Activated naive CD8-positive, alpha-beta T cell (primary cell): ENCODE measurements at regions not wholly inside any gene's neighbourhood (a gene's known extent, or its start where the extent isn't known, plus 50 kb on each side); places are given as distances from the start of the nearest gene placed in this dataset.
"Not testable (repeated sequence)": the region's sequence is repeated elsewhere in the genome, so short reads cannot be mapped to it uniquely, and the experiment has no call there.

Source experiments
- H3K27ac Mint-ChIP-seq: one replicate; pipeline ENCODE4 v1.8.0; 2021; ENCODE audit warnings: mixed read lengths
- H3K27me3 Mint-ChIP-seq: one replicate; pipeline ENCODE4 v1.8.0; 2021; ENCODE audit warnings: mixed read lengths
- H3K36me3 Mint-ChIP-seq: one replicate; pipeline ENCODE4 v1.8.0; 2021; ENCODE audit warnings: mixed read lengths
- H3K4me1 Mint-ChIP-seq: one replicate; pipeline ENCODE4 v1.8.0; 2021; ENCODE audit warnings: low read depth, mixed read lengths
- H3K4me3 Mint-ChIP-seq: one replicate; pipeline ENCODE4 v1.8.0; 2021; ENCODE audit warnings: mild to moderate bottlenecking, mixed read lengths
- H3K9me3 Mint-ChIP-seq: one replicate; pipeline ENCODE4 v1.8.0; 2021; ENCODE audit warnings: low read depth, mixed read lengths

DNA sequence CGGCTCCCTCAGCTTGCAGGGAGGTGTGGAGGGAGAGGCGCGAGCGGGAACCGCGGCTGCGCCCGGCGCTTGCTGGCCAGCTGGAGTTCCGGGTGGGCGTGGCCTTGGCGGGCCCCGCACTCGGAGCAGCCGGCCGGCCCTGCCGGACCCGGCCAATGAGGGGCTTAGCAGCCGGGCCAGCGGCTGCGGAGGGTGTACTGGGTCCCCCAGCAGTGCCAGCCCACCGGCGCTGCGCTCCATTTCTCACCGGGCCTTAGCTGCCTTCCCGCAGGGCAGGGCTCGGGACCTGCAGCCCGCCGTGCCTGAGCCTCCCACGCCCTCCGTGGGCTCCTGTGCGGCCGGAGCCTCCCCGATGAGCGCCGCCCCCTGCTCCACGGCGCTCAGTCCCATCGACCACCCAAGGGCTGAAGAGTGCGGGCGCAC is 206.0 kb downstream of the ZWINT start:
- not testable (repeated sequence) for H3K27me3 Mint-ChIP-seq, H3K36me3 Mint-ChIP-seq, H3K9me3 Mint-ChIP-seq, H3K27ac Mint-ChIP-seq, H3K4me1 Mint-ChIP-seq, H3K4me3 Mint-ChIP-seq

DNA sequence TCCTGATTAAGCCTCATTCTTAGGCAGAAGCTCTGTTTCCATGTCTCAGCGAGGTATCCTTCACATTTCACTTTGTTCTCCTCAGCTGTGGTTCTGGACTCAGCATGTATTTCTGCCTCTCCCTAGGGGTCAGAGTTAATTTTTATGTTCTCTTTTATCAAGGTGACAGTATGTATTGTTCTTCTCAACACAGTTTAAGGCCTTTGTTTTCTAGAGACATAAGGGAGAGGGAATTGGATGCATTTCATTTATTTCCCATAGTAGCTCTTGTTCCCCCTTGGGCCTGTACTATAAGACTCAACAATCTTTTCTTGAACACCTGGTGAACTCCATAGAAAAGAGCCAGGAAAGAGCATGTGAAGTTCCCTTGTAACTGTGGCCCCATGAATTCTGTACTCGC is 214.3 kb downstream of the ZWINT start:
- Mint-ChIP-seq H3K36me3 (no peaks in the 10 kb centered on the region), H3K27me3 (no peaks in the 10 kb centered on the region), H3K4me1 (no peaks in the 10 kb centered on the region), H3K4me3 (no peak overlapping the region), H3K9me3 (peaks cover 6% of the 10 kb centered on the region), H3K27ac (no peak overlapping the region)

DNA sequence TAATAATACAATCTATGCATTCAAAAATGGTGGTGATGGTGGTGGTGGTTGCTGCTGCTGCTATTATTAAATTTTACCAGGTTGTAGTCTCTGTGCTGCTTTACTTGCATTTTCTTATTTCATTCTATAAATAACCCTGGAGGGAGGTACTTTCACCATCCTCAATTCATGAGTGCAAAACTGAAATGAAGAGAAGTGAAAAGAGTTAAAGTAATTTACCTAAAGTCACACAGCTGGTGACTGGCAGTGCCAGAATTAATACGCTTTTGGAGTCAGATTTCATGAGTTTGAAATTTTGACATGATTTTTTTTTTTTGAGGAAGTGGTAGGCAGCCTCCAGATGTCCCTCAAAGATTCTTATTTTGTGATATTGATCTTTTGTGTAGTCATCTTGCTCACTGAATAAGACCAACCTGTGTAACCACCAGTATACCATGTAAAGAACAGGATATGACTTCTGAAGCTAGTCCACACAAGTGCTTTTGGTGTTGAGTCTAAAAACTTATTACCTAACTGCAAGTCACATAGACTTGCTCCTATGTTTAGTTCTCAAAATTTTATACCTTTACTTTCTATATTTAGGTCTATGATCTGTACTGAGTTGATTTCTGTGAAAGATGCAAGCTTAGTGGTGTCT is 218.8 kb downstream of the ZWINT start:
- Mint-ChIP-seq H3K27ac (no peak overlapping the region), H3K9me3 (peaks cover 4% of the 10 kb centered on the region), H3K4me3 (no peak overlapping the region), H3K27me3 (no peaks in the 10 kb centered on the region), H3K4me1 (no peaks in the 10 kb centered on the region), H3K36me3 (no peaks in the 10 kb centered on the region)

DNA sequence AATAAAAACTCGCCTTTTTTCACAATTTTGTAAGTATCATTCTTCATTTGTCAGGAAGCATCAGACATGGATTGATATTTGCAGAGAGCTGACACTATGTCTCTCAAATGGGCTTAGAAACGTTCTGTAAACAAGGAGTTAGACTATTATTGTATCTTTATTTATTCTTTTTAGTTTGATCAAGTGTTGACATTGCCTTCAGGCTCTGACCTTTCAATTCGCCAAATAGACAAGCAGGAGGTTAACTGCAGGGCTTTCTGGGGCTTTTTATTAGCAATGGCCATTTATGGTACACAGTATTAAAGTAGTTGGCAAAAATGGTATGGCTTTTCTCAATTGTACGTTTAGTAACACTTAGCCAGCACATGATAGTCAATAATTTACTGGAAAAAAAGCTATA is 221.7 kb downstream of the ZWINT start:
- Mint-ChIP-seq H3K27ac (no peak overlapping the region), H3K27me3 (no peaks in the 10 kb centered on the region), H3K9me3 (peaks cover 4% of the 10 kb centered on the region), H3K36me3 (no peaks in the 10 kb centered on the region), H3K4me3 (no peak overlapping the region), H3K4me1 (no peaks in the 10 kb centered on the region)

DNA sequence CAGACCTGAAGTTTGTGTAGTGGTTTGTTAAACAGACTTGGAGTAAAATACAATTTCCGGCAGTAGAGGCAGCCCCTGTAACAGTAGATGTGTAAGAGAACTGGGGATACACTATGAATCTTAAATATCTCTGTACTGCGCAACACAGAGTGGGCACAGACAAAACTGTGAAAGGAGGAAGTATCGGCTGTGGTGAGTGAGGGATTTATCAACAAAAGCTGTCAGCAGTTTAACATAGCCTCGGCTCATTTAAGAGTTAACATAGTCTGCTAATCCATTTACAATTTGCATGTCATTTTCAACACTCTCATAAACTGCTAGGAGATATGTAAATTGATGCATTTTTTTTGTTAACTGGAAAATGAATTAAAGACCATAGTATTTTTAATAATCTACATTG is 225.2 kb downstream of the ZWINT start:
- Mint-ChIP-seq H3K27ac (no peak overlapping the region), H3K4me1 (no peaks in the 10 kb centered on the region), H3K36me3 (no peaks in the 10 kb centered on the region), H3K27me3 (no peaks in the 10 kb centered on the region), H3K9me3 (no peaks in the 10 kb centered on the region), H3K4me3 (no peak overlapping the region)

DNA sequence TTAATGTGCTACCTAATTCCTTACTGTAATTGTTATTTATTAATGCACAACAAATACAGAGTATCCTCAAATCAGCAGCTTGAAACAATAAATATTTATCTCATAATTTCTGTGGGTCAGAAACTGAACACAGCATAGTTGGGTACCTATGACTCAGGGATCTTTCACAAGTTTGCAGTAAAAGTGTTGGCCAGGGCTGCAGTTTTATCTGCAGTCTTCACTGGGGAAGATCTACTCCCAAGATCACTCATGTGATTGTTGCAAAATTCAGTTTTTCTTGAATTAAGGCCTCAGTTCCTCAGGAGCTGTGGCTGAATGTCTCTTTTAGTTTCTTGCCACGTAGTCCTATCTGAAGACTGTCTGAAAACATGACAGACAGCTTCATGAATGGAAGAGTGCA is 237.8 kb downstream of the ZWINT start:
- H3K27ac Mint-ChIP-seq: no peak overlapping the region
- H3K36me3 Mint-ChIP-seq: no peaks in the 10 kb centered on the region
- H3K27me3 Mint-ChIP-seq: no peaks in the 10 kb centered on the region
- no peaks in the 10 kb centered on the region for H3K4me1 Mint-ChIP-seq
- H3K4me3 Mint-ChIP-seq: no peak overlapping the region
- H3K9me3 Mint-ChIP-seq: no peaks in the 10 kb centered on the region

DNA sequence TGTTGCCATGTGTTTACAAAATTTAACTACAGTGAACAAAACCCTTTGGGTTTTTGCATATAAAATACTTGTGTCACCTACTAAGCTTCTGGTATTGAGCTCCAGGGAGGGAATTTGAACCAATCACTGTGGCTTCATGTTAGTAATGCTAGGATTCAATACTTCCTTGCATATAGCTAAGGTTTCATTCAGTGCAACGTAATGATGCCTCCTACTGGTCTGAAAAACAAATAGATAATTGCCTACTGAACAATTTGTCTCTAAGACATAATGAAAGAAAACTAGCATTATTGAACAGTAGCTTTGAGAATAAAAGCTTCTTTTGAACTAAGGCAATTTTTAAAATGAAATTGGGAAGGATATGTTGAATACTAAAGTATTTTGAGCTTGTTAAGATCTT is 244.4 kb downstream of the ZWINT start:
- Mint-ChIP-seq H3K4me1 (no peaks in the 10 kb centered on the region), H3K36me3 (no peaks in the 10 kb centered on the region), H3K4me3 (no peak overlapping the region), H3K9me3 (peaks cover 13% of the 10 kb centered on the region), H3K27ac (no peak overlapping the region), H3K27me3 (no peaks in the 10 kb centered on the region)

DNA sequence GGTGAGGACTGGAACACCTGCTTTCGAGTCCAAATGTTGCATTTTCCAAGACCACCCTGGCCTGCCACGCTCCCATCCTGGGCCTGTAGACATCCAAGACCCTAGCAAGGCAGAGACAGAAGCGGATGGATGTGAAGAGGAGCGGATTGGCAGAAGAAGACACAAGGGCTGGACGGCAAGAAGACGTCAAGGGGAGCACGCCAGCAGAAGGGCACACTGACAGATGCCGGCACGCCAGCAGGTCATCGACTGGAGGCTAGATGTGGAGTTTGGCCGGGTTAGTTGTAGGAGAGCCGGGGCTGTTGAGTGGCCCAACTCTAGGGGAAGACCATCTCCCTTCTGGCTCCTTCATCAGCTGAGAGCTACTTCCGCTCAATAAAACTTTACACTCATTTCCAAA is 251.6 kb downstream of the ZWINT start:
- no peak overlapping the region for H3K27ac Mint-ChIP-seq

DNA sequence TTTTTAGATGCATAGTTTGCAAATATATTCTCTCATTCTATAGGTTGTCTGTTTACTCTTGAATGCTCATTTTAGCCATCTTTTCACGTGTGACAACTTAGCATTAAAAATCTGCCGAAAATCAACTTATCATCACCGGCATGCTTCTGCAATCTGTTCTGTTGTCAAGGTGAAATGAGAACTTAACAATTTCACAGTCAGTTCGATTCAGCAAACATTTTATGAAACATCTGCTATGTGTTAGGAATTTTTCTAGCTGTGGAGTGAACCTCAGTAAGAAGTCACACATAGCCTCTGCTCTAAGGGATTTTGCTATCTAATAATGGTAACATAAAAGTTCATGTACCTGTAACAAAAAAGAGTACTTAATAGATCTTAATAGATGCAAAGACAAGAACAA is 256.1 kb downstream of the ZWINT start:
- H3K4me3 Mint-ChIP-seq: no peak overlapping the region

More for the DNA sequence above, 251.6 kb downstream of the ZWINT start:
- Mint-ChIP-seq H3K4me1 (no peaks in the 10 kb centered on the region), H3K4me3 (no peak overlapping the region), H3K9me3 (peaks cover 14% of the 10 kb centered on the region), H3K36me3 (no peaks in the 10 kb centered on the region), H3K27me3 (no peaks in the 10 kb centered on the region)

DNA sequence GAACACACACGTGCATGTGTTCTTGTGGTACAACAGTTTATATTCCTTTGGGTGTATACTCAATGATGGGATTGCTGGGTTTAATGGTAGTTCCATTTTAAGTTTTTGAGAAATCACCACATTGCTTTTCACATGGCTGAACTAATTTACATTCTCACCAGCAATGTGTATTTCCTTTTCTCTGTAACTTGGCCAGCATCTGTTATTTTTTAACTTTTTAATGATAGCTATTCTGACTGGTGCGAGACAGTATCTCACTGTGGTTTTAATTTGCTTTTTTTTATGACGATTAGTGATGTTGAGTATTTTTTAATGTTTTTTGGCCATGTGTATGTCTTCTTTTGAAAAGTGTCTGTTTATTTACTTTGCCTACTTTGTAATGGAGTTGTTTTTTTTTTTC is 256.6 kb downstream of the ZWINT start:
- no peak overlapping the region for H3K27ac Mint-ChIP-seq
- H3K9me3 Mint-ChIP-seq: peaks cover 11% of the 10 kb centered on the region
- no peaks in the 10 kb centered on the region for H3K36me3 Mint-ChIP-seq
- H3K4me1 Mint-ChIP-seq: no peaks in the 10 kb centered on the region
- no peak overlapping the region for H3K4me3 Mint-ChIP-seq
- no peaks in the 10 kb centered on the region for H3K27me3 Mint-ChIP-seq

More for the DNA sequence above, 256.1 kb downstream of the ZWINT start:
- Mint-ChIP-seq H3K36me3 (no peaks in the 10 kb centered on the region), H3K27me3 (no peaks in the 10 kb centered on the region), H3K4me1 (no peaks in the 10 kb centered on the region), H3K9me3 (peaks cover 11% of the 10 kb centered on the region), H3K27ac (no peak overlapping the region)

DNA sequence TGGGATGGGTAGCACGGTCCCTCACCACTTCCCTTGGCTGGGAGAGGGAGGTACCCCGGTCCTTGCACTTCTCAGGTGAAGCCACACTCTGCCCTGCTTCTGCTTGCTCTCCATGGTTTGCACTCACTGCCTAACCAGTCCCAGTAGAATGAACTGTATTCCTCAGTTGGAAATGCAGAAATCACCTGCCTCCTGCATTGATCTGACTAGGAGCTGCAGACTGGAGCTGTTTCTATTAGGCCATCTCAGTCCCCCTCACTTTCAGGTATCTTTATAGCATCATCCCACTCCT is 264.9 kb downstream of the ZWINT start:
- no peaks in the 10 kb centered on the region for H3K4me1 Mint-ChIP-seq
- H3K27me3 Mint-ChIP-seq: no peaks in the 10 kb centered on the region
- H3K36me3 Mint-ChIP-seq: no peaks in the 10 kb centered on the region
- no peak overlapping the region for H3K27ac Mint-ChIP-seq
- no peak overlapping the region for H3K4me3 Mint-ChIP-seq
- H3K9me3 Mint-ChIP-seq: peaks cover 5% of the 10 kb centered on the region

DNA sequence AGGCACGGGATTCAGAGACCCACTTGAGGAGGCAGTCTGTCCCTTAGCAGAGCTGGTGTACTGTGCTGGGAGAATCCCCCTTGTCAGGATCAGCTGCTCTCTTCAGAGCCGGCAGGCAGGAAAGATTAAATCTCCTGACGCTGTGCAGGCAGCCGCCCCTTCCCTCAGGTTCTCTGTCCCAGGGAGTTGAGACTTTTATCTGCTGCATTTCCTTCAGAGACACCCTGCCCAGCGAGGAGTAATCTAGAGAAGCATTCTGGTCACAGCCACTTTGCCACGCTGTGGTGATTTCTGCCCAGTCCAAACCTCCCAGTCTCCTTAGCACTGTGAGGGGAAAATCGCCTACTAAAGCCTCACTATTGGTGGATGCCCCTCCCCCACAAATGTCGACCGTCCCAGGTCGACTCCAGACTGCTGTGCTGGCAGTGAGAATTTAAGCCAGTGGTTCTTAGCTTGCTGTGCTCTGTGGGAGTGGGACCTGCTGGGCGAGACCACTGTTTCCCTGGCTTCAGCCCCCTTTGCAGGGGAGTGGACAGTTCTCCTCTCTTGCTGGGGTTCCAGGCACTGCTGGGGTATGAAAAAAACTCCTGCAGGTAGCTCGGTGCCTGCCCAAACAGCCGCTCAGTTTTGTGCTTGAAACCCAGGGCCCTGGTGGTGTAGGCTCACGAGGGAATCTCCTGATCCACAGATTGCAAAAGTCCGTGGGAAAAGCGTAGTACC is 265.4 kb downstream of the ZWINT start:
- Mint-ChIP-seq H3K4me3 (no peak overlapping the region), H3K9me3 (peaks cover 5% of the 10 kb centered on the region)

DNA sequence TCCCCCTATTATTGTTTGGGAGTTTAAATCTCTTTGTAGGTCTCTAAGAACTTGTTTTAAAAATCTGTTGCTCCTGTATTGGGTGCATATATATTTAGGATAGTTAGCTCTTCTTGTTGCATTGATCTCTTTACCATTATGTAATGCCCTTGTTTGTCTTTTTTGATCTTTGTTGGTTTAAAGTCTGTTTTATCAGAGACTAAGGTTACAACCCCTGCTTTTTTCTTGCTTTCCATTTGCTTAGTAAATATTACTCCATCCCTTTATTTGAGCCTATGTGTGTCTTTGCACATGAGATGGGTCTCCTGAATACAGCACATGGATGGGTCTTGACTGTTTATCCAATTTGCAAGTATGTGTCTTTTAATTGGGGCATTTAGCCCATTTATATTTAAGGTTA is 267.4 kb downstream of the ZWINT start:
- H3K36me3 Mint-ChIP-seq, H3K27me3 Mint-ChIP-seq, H3K27ac Mint-ChIP-seq, H3K4me1 Mint-ChIP-seq, H3K4me3 Mint-ChIP-seq, H3K9me3 Mint-ChIP-seq: not testable (repeated sequence)

More for the DNA sequence above, 265.4 kb downstream of the ZWINT start:
- Mint-ChIP-seq H3K27me3 (no peaks in the 10 kb centered on the region), H3K27ac (no peak overlapping the region), H3K4me1 (no peaks in the 10 kb centered on the region), H3K36me3 (no peaks in the 10 kb centered on the region)

DNA sequence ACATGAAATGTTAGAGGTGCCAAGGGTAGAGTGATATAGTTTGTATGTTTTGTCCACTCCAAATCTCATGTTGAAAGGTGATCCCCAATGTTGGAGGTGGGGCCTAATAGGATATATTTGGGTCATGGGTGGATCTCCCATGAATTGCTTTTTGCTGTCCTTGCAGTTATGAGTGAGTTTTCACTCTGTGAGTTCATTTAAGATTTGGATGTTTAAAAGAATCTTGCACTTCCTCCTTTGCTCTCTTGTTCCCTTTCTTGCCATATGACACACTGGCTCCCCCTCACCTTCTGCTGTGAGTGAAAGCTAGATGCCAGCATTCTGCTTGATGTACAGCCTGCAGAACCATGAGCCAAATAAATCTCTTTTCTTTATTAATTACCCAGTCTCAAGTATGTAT is 269.2 kb downstream of the ZWINT start:
- H3K27ac Mint-ChIP-seq: no peak overlapping the region
- H3K4me3 Mint-ChIP-seq: no peak overlapping the region
- H3K4me1 Mint-ChIP-seq: no peaks in the 10 kb centered on the region
- no peaks in the 10 kb centered on the region for H3K27me3 Mint-ChIP-seq
- no peaks in the 10 kb centered on the region for H3K36me3 Mint-ChIP-seq
- H3K9me3 Mint-ChIP-seq: peaks cover 10% of the 10 kb centered on the region

DNA sequence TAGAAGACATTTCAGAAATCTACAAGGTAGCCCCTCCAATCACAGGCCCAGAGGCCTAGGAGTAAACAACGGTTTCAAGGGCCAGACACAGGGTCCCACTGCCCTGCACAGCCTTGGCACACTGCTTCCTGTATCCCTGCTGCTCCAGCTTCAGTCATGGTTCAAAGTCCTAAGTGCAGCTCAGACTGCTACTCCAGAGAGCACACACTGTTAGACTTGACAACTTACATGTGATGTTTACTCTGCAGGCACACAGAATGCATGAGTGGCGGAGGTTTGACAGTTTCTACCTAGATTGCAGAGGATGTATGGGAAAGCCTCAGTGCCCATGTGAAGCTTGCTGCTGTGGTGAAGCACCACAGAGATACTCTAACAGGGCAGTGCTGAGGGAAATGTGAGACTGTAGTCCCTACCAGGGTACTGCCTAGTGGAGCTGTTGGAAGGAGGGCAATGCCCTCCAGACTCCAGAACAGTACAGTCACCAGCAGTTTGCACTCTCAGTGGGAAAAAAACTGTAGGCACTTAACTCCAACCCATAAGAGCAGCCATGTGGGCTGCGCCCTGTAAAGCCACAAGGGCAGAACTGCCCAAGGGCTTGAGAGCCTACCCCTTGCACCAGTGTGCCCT is 270.0 kb downstream of the ZWINT start:
- Mint-ChIP-seq H3K27me3 (no peaks in the 10 kb centered on the region), H3K4me1 (no peaks in the 10 kb centered on the region), H3K4me3 (no peak overlapping the region), H3K36me3 (no peaks in the 10 kb centered on the region), H3K27ac (no peak overlapping the region), H3K9me3 (peaks cover 10% of the 10 kb centered on the region)
